Activated CD4-positive, alpha-beta memory T cell treated with anti-CD3 and anti-CD28 coated beads for 36 hours (primary cell): ENCODE measurements at regions not wholly inside any gene's neighbourhood (a gene's known extent, or its start where the extent isn't known, plus 50 kb on each side); places are given as distances from the start of the nearest gene placed in this dataset.

Experiments
- CTCF ChIA-PET: fragments of 350-600 bp; sonication (Branson Sonifier 250); formaldehyde crosslinking; loops from one replicate; lab custom pipeline; 2021; ENCODE audit warnings: antibody characterized with exemption, inconsistent platforms; lab: Charles Lee
- POLR2A ChIA-PET: fragments of 350-600 bp; sonication (Branson Sonifier 250); formaldehyde crosslinking; loops from one replicate; lab custom pipeline; 2021; ENCODE audit warnings: antibody characterized with exemption; lab: Charles Lee
- DNase-seq: peaks from one replicate; pipeline ENCODE4 v3.0.0-alpha.2; 2020
- H3K27ac Mint-ChIP-seq: one replicate; pipeline ENCODE4 v1.8.0; 2021; ENCODE audit warnings: mixed read lengths
- H3K27me3 Mint-ChIP-seq: one replicate; pipeline ENCODE4 v1.8.0; 2021; ENCODE audit warnings: mixed read lengths
- H3K36me3 Mint-ChIP-seq: one replicate; pipeline ENCODE4 v1.8.0; 2021; ENCODE audit warnings: mixed read lengths
- H3K4me1 Mint-ChIP-seq: one replicate; pipeline ENCODE4 v1.8.0; 2021; ENCODE audit warnings: low read depth, mixed read lengths
- H3K4me3 Mint-ChIP-seq: one replicate; pipeline ENCODE4 v1.8.0; 2021; ENCODE audit warnings: mild to moderate bottlenecking, mixed read lengths
- H3K9me3 Mint-ChIP-seq: one replicate; pipeline ENCODE4 v1.8.0; 2021; ENCODE audit warnings: mixed read lengths
- intact Hi-C: fragments of 100-400 bp; cut with micrococcal nuclease; formaldehyde crosslinking; loops from one replicate; pipeline ENCODE4 v1.15.1; 2023

DNA sequence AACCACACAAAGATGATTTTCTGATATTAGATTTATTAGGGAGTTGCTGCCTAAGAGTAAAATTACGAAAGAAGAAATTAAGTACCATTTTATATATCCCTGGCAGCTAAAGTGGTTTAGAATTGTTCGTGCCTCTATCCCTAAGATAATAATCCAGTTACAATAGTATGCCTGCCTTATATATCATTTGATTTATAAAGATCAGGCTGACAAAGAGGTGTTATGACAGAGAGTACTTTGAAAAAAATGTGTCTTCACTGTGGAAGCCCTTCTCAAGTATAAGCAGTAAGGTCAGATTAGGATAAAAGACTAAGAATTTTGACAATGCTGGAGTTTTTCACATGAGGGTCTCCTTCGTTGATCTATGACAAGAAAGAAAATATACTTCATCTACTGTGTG, 619.9 kb downstream of the ADGRL2 start:
- DNase-seq, result no peak
- no peaks in the 10 kb centered on the region for H3K27me3 Mint-ChIP-seq
- no peak overlapping the region for H3K4me3 Mint-ChIP-seq
- ChIA-PET CTCF (no interaction called here), POLR2A (no interaction called here)
- no peaks in the 10 kb centered on the region for H3K4me1 Mint-ChIP-seq
- intact Hi-C loops, result no loop called here
- H3K9me3 Mint-ChIP-seq, result no peaks in the 10 kb centered on the region
- no peaks in the 10 kb centered on the region for H3K36me3 Mint-ChIP-seq
- no peak overlapping the region for H3K27ac Mint-ChIP-seq

DNA sequence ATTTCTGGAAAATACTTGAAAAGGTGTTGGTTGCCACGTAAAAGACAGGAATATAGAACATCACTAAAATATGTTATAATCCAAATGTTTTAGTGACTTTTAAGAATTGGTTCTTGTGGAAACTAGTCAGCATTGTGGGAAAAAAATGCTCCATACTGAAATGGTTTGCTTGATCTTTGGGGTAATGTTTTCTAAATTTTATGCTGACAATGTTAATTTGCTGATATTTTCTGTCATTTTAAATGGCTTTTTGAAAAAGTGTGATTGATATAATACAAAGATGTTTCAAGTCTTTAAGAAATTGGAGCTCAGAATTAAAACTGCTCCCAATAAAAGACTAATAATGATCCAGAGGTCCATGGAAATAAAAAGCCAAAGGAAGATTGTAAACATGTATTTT, 610.9 kb downstream of the ADGRL2 start:
- H3K27me3 Mint-ChIP-seq, result no peaks in the 10 kb centered on the region
- no peaks in the 10 kb centered on the region for H3K9me3 Mint-ChIP-seq
- no peak overlapping the region for H3K27ac Mint-ChIP-seq
- H3K4me1 Mint-ChIP-seq, result no peaks in the 10 kb centered on the region
- ChIA-PET POLR2A (no interaction called here), CTCF (no interaction called here)
- no peaks in the 10 kb centered on the region for H3K36me3 Mint-ChIP-seq
- no peak overlapping the region for H3K4me3 Mint-ChIP-seq
- no peak for DNase-seq
- intact Hi-C loops, result no loop called here

DNA sequence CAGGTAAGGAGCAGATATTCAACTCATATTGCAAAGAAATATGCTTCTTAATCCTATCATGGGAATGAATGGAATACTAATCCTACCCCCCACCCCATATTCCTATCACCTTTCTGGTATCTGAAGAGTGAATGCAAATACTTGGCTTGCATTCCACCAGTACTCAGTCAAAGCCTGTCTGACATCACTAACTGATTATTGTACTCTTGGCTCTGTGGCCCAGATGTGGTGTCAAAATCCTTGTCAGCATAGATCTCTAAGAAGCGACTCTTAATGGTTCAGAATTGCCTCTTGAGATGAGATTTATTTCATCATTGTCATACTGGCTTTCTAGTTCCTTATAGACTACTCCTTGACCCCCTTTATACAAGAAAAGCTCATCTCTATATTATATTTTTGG, 604.6 kb downstream of the ADGRL2 start:
- DNase-seq, result no peak
- Mint-ChIP-seq H3K4me1 (no peaks in the 10 kb centered on the region), H3K27ac (no peak overlapping the region), H3K9me3 (no peaks in the 10 kb centered on the region), H3K36me3 (no peaks in the 10 kb centered on the region), H3K27me3 (no peaks in the 10 kb centered on the region), H3K4me3 (no peak overlapping the region)
- CTCF ChIA-PET, result no interaction called here
- intact Hi-C loops, result no loop called here
- POLR2A ChIA-PET, result no interaction called here

DNA sequence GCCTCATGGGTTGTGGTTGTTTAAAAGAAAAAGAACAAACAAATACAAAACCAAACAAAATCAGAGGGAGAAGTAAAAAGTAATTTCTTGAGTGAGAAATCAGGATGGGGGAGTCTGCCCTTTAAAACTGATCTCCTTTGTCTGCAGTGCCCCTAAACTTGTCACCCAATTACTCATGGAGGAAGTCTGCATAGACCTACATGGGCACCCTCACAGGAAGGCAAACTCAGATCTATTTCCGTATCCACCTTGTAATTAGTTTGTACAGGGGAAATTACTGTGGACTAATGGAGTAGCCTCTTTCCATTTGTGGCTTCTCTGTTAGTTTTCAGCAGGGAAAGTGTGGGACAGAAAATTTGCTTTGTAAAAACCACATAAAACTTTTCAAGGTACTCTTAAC, 600.4 kb downstream of the ADGRL2 start:
- CTCF ChIA-PET, result no interaction called here
- intact Hi-C loops, result no loop called here

DNA sequence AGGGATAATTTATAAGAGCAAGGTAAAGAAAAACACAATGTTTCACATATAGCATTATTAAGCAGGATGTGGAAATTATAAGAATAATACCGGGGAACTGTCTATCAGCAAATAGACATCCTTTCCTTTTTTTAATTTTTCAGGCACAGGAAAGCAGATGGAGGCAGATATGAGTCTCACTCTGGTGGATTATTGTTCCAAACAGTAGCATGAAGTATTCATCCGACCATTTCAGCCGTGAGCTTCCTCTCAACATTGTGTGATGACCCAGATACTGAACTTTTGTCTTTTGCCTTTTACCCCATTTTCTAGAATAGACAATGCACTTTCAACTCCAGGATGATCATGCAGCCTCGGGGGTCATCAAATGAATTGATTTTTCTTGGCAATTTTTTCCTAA, 599.8 kb downstream of the ADGRL2 start:
- no peaks in the 10 kb centered on the region for H3K27me3 Mint-ChIP-seq
- H3K27ac Mint-ChIP-seq, result no peak overlapping the region
- H3K4me1 Mint-ChIP-seq, result no peaks in the 10 kb centered on the region
- H3K36me3 Mint-ChIP-seq, result no peaks in the 10 kb centered on the region
- peaks cover 3% of the 10 kb centered on the region for H3K9me3 Mint-ChIP-seq
- intact Hi-C loops, result no loop called here
- DNase-seq, result no peak
- ChIA-PET POLR2A (no interaction called here), CTCF (no interaction called here)
- H3K4me3 Mint-ChIP-seq, result no peak overlapping the region

More for the DNA sequence above, 600.4 kb downstream of the ADGRL2 start:
- Mint-ChIP-seq H3K9me3 (peaks cover 3% of the 10 kb centered on the region), H3K4me1 (no peaks in the 10 kb centered on the region), H3K4me3 (no peak overlapping the region), H3K27ac (no peak overlapping the region), H3K36me3 (no peaks in the 10 kb centered on the region), H3K27me3 (no peaks in the 10 kb centered on the region)
- POLR2A ChIA-PET, result no interaction called here
- DNase-seq, result no peak

DNA sequence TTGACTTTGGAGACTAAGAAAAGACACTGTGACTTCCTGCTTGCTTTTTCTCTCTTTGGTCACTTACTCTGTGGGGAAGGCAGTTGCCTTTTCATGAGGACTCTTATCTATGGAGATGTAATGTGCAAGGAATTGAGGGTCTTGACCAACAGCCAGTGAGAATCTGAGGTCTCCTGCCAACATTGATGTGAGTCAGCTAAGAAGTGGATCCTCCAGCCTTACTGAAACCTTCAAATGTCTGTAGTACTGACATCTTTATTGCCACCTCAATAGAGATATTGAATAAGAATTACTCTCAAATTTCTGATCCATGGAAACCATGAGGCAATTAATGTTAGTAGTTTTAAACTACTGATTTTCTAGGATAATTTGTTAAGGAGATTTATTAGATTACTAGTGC, 598.4 kb downstream of the ADGRL2 start:
- Mint-ChIP-seq H3K4me1 (no peaks in the 10 kb centered on the region), H3K27ac (no peak overlapping the region), H3K4me3 (no peak overlapping the region), H3K9me3 (peaks cover 3% of the 10 kb centered on the region), H3K36me3 (no peaks in the 10 kb centered on the region), H3K27me3 (no peaks in the 10 kb centered on the region)
- CTCF ChIA-PET, result no interaction called here
- DNase-seq, result no peak
- intact Hi-C loops, result no loop called here
- POLR2A ChIA-PET, result no interaction called here

- H3K27me3 Mint-ChIP-seq, result no peaks in the 10 kb centered on the region
These were observed 597.6 kb downstream of the ADGRL2 start for GRCh38 chr1:82398357-82398756.

GRCh38 chr1:82395440-82395839, 594.7 kb downstream of the ADGRL2 start:
- H3K27ac Mint-ChIP-seq, result no peak overlapping the region
- H3K4me3 Mint-ChIP-seq, result no peak overlapping the region
- no peaks in the 10 kb centered on the region for H3K4me1 Mint-ChIP-seq
- intact Hi-C loops, result no loop called here
- no peaks in the 10 kb centered on the region for H3K27me3 Mint-ChIP-seq
- no peak for DNase-seq
- H3K9me3 Mint-ChIP-seq, result peaks cover 3% of the 10 kb centered on the region
- no peaks in the 10 kb centered on the region for H3K36me3 Mint-ChIP-seq
- CTCF ChIA-PET, result no interaction called here
- POLR2A ChIA-PET, result no interaction called here

More at GRCh38 chr1:82398357-82398756, 597.6 kb downstream of the ADGRL2 start:
- Mint-ChIP-seq H3K36me3 (no peaks in the 10 kb centered on the region), H3K4me3 (no peak overlapping the region), H3K27ac (no peak overlapping the region), H3K9me3 (peaks cover 3% of the 10 kb centered on the region), H3K4me1 (no peaks in the 10 kb centered on the region)
- CTCF ChIA-PET, result no interaction called here
- intact Hi-C loops, result no loop called here
- no peak for DNase-seq
- POLR2A ChIA-PET, result no interaction called here

- no peak for DNase-seq
- intact Hi-C loops, result no loop called here
- Mint-ChIP-seq H3K4me3 (no peak overlapping the region), H3K27ac (no peak overlapping the region), H3K36me3 (no peaks in the 10 kb centered on the region), H3K4me1 (no peaks in the 10 kb centered on the region), H3K27me3 (no peaks in the 10 kb centered on the region), H3K9me3 (peaks cover 3% of the 10 kb centered on the region)
- ChIA-PET CTCF (interaction anchor here (0.6 kb wide), 1 partner anchor 1366 kb away, joined by 3 read pairs; no protein-coding TSS in a partner anchor), POLR2A (no interaction called here)
These were observed 592.2 kb downstream of the ADGRL2 start for GRCh38 chr1:82392946-82393345.

- DNase-seq, result no peak
- no peaks in the 10 kb centered on the region for H3K27me3 Mint-ChIP-seq
- no peak overlapping the region for H3K27ac Mint-ChIP-seq
- POLR2A ChIA-PET, result no interaction called here
- no peaks in the 10 kb centered on the region for H3K36me3 Mint-ChIP-seq
- intact Hi-C loops, result no loop called here
- no peaks in the 10 kb centered on the region for H3K4me1 Mint-ChIP-seq
- CTCF ChIA-PET, result no interaction called here
- peaks cover 3% of the 10 kb centered on the region for H3K9me3 Mint-ChIP-seq
- H3K4me3 Mint-ChIP-seq, result no peak overlapping the region
These were observed 591.8 kb downstream of the ADGRL2 start for GRCh38 chr1:82392513-82392912.

- Mint-ChIP-seq H3K4me1 (no peaks in the 10 kb centered on the region), H3K4me3 (no peak overlapping the region), H3K36me3 (no peaks in the 10 kb centered on the region), H3K27me3 (no peaks in the 10 kb centered on the region), H3K9me3 (peaks cover 3% of the 10 kb centered on the region), H3K27ac (no peak overlapping the region)
- ChIA-PET CTCF (no interaction called here), POLR2A (no interaction called here)
- intact Hi-C loops, result no loop called here
- DNase-seq, result no peak
These were observed 591.0 kb downstream of the ADGRL2 start for GRCh38 chr1:82391712-82392111.

- no peak overlapping the region for H3K4me3 Mint-ChIP-seq
- H3K27ac Mint-ChIP-seq, result no peak overlapping the region
- ChIA-PET POLR2A (no interaction called here), CTCF (no interaction called here)
- DNase-seq, result no peak
- no peaks in the 10 kb centered on the region for H3K4me1 Mint-ChIP-seq
- intact Hi-C loops, result no loop called here
- H3K36me3 Mint-ChIP-seq, result no peaks in the 10 kb centered on the region
- peaks cover 3% of the 10 kb centered on the region for H3K9me3 Mint-ChIP-seq
- no peaks in the 10 kb centered on the region for H3K27me3 Mint-ChIP-seq
These were observed 589.9 kb downstream of the ADGRL2 start for GRCh38 chr1:82390627-82391026.

DNA sequence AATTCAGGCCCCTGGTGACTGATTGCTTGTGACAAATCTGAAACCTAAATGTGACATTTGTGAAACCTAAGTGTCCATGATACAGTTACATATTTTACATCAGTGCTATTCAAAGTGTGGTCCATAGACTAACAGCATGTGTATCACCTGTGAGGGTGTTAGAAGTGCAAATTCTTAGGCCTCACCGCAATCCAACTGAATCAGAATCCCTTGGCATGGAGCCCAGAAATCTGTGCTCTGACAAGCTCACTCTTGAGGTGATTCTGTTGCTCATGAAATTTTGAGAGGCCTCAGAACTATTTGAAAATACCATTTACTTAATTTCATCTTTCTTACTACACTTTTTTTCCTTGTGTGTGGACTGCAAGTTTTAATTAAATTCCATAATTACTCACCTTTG, 587.9 kb downstream of the ADGRL2 start:
- Mint-ChIP-seq H3K27me3 (no peaks in the 10 kb centered on the region), H3K9me3 (peaks cover 3% of the 10 kb centered on the region), H3K36me3 (no peaks in the 10 kb centered on the region), H3K4me3 (no peak overlapping the region), H3K27ac (no peak overlapping the region), H3K4me1 (no peaks in the 10 kb centered on the region)
- DNase-seq, result no peak
- CTCF ChIA-PET, result no interaction called here
- intact Hi-C loops, result no loop called here
- POLR2A ChIA-PET, result no interaction called here

DNA sequence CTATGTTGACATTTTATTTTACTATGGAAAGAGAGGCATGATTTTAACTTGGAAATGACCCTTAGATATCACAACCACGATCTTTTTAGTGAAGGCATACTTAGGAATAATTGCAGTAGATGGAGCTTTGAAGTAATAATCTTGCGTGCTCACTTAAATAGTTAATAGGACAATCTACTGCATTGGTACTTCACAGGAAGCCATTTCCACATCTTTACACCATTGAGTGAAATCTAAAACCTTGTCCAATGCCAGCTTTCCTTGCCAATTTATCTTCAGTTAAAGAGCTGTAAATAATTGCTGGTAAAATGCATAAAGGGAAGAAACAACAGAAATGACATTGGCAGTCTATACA, 586.3 kb downstream of the ADGRL2 start:
- H3K4me3 Mint-ChIP-seq, result no peak overlapping the region
- DNase-seq, result no peak
- no peaks in the 10 kb centered on the region for H3K36me3 Mint-ChIP-seq
- H3K9me3 Mint-ChIP-seq, result peaks cover 3% of the 10 kb centered on the region
- ChIA-PET CTCF (no interaction called here), POLR2A (no interaction called here)
- no peaks in the 10 kb centered on the region for H3K4me1 Mint-ChIP-seq
- H3K27ac Mint-ChIP-seq, result no peak overlapping the region
- intact Hi-C loops, result no loop called here
- no peaks in the 10 kb centered on the region for H3K27me3 Mint-ChIP-seq
